ENCODE measurements at regions not wholly inside any gene's neighbourhood (a gene's known extent, or its start where the extent isn't known, plus 50 kb on each side); places are given as distances from the start of the nearest gene placed in this dataset.

GRCh38 chr2:116145031-116145430 lies 1669.5 kb upstream of the DDX18 start:
- no peak overlapping the region for H3K18ac ChIP-seq (ENCODE audit: low read length)
- H3K27me3 ChIP-seq (ENCODE audit: insufficient read depth, low read length): no peaks in the 10 kb centered on the region
- DNase-seq: no peak
- H2BK12ac ChIP-seq (ENCODE audit: low read length): no peak overlapping the region
- no peak overlapping the region for H3K14ac ChIP-seq (ENCODE audit: low read length)
- no peak overlapping the region for H4K8ac ChIP-seq (ENCODE audit: low read depth, low read length)
- no peak overlapping the region for H3K9ac ChIP-seq (ENCODE audit: low read length)
- no peaks in the 10 kb centered on the region for H3K79me1 ChIP-seq (ENCODE audit: low read length)
- no peaks in the 10 kb centered on the region for H3K4me1 ChIP-seq (ENCODE audit: control insufficient read depth in 1 of 2, insufficient read depth in 2 of 2, low read length in 2 of 2)
- H4K12ac ChIP-seq (ENCODE audit: low read depth, low read length): no peak overlapping the region
- H2AFZ ChIP-seq (ENCODE audit: insufficient read depth, low read length, poor library complexity): no peak overlapping the region
- H3K4ac ChIP-seq (ENCODE audit: low read depth, low read length): no peak overlapping the region
- H4K91ac ChIP-seq (ENCODE audit: low read depth, low read length): no peak overlapping the region
- no peak overlapping the region for H3K23ac ChIP-seq (ENCODE audit: low read length)
- no peak overlapping the region for H2BK5ac ChIP-seq (ENCODE audit: low read depth, low read length, poor library complexity)
- no CpG with 5 or more reads among the region's 4 CpGs for WGBS (ENCODE audit: extremely low coverage, insufficient coverage, insufficient read length)
- H3K4me3 ChIP-seq (ENCODE audit: low read depth, low read length): no peak overlapping the region
- no peak overlapping the region for H2BK120ac ChIP-seq (ENCODE audit: insufficient read depth, low read length, poor library complexity)
- H3K36me3 ChIP-seq (ENCODE audit: control insufficient read depth in 1 of 2, insufficient read depth in 2 of 2, low read length in 2 of 2): no peaks in the 10 kb centered on the region
- H3K9me3 ChIP-seq (ENCODE audit: insufficient read depth, low read depth, low read length): no peaks in the 10 kb centered on the region
- no peak overlapping the region for H2AK5ac ChIP-seq (ENCODE audit: low read length)
- no peak overlapping the region for H3K27ac ChIP-seq (ENCODE audit: low read depth, low read length)
- H3K79me2 ChIP-seq (ENCODE audit: control insufficient read depth, insufficient read depth, low read length, poor library complexity): no peaks in the 10 kb centered on the region
- H3K4me2 ChIP-seq (ENCODE audit: low read length): no peak overlapping the region

DNA sequence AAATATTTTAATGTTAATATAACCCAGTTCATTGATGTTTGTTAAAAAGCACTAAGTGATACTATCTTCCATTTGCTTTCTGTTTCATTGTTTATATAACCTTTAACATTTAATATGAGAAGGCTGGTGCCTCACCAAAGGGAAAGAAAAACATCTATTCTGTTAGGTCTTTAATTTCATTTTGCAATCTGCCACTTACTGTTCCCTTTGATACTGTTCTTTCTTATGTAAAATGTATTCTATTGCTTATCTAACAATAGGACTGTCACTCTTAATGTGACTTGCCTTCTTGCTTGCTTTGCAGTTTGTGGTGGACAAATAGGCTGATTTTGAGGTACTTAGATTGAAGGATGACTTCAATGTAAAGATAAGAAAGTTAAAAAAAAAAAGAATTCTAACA lies 1666.1 kb upstream of the DDX18 start:
- no peak overlapping the region for H4K12ac ChIP-seq (ENCODE audit: low read depth, low read length)
- H3K27me3 ChIP-seq (ENCODE audit: insufficient read depth, low read length): no peaks in the 10 kb centered on the region
- H3K9ac ChIP-seq (ENCODE audit: low read length): no peak overlapping the region
- no peak overlapping the region for H4K8ac ChIP-seq (ENCODE audit: low read depth, low read length)
- no peaks in the 10 kb centered on the region for H3K9me3 ChIP-seq (ENCODE audit: insufficient read depth, low read depth, low read length)
- H3K4me2 ChIP-seq (ENCODE audit: low read length): no peak overlapping the region
- H3K27ac ChIP-seq (ENCODE audit: low read depth, low read length): no peak overlapping the region
- no peaks in the 10 kb centered on the region for H3K36me3 ChIP-seq (ENCODE audit: control insufficient read depth in 1 of 2, insufficient read depth in 2 of 2, low read length in 2 of 2)
- H3K14ac ChIP-seq (ENCODE audit: low read length): no peak overlapping the region
- H3K4me3 ChIP-seq (ENCODE audit: low read depth, low read length): no peak overlapping the region
- no peak overlapping the region for H2AK5ac ChIP-seq (ENCODE audit: low read length)
- no peak overlapping the region for H2BK120ac ChIP-seq (ENCODE audit: insufficient read depth, low read length, poor library complexity)
- no peaks in the 10 kb centered on the region for H3K4me1 ChIP-seq (ENCODE audit: control insufficient read depth in 1 of 2, insufficient read depth in 2 of 2, low read length in 2 of 2)
- no peak overlapping the region for H3K4ac ChIP-seq (ENCODE audit: low read depth, low read length)
- H3K79me1 ChIP-seq (ENCODE audit: low read length): no peaks in the 10 kb centered on the region
- H3K18ac ChIP-seq (ENCODE audit: low read length): no peak overlapping the region
- no peak overlapping the region for H3K23ac ChIP-seq (ENCODE audit: low read length)
- H2BK5ac ChIP-seq (ENCODE audit: low read depth, low read length, poor library complexity): no peak overlapping the region
- no peak overlapping the region for H2BK12ac ChIP-seq (ENCODE audit: low read length)
- DNase-seq: no peak
- H2AFZ ChIP-seq (ENCODE audit: insufficient read depth, low read length, poor library complexity): no peak overlapping the region
- H3K79me2 ChIP-seq (ENCODE audit: control insufficient read depth, insufficient read depth, low read length, poor library complexity): no peaks in the 10 kb centered on the region
- no peak overlapping the region for H4K91ac ChIP-seq (ENCODE audit: low read depth, low read length)

- H2BK120ac ChIP-seq (ENCODE audit: insufficient read depth, low read length, poor library complexity): no peak overlapping the region
- no peak overlapping the region for H3K4ac ChIP-seq (ENCODE audit: low read depth, low read length)
- no peak for DNase-seq
- H4K8ac ChIP-seq (ENCODE audit: low read depth, low read length): no peak overlapping the region
- H2AFZ ChIP-seq (ENCODE audit: insufficient read depth, low read length, poor library complexity): no peak overlapping the region
- H2BK12ac ChIP-seq (ENCODE audit: low read length): no peak overlapping the region
- H3K79me2 ChIP-seq (ENCODE audit: control insufficient read depth, insufficient read depth, low read length, poor library complexity): no peaks in the 10 kb centered on the region
- no peaks in the 10 kb centered on the region for H3K36me3 ChIP-seq (ENCODE audit: control insufficient read depth in 1 of 2, insufficient read depth in 2 of 2, low read length in 2 of 2)
- H4K12ac ChIP-seq (ENCODE audit: low read depth, low read length): no peak overlapping the region
- no peak overlapping the region for H3K23ac ChIP-seq (ENCODE audit: low read length)
- no peaks in the 10 kb centered on the region for H3K27me3 ChIP-seq (ENCODE audit: insufficient read depth, low read length)
- H3K4me1 ChIP-seq (ENCODE audit: control insufficient read depth in 1 of 2, insufficient read depth in 2 of 2, low read length in 2 of 2): no peaks in the 10 kb centered on the region
- no peak overlapping the region for H3K9ac ChIP-seq (ENCODE audit: low read length)
- H4K91ac ChIP-seq (ENCODE audit: low read depth, low read length): no peak overlapping the region
- no peaks in the 10 kb centered on the region for H3K79me1 ChIP-seq (ENCODE audit: low read length)
- H3K4me3 ChIP-seq (ENCODE audit: low read depth, low read length): no peak overlapping the region
- H3K4me2 ChIP-seq (ENCODE audit: low read length): no peak overlapping the region
- WGBS (ENCODE audit: extremely low coverage, insufficient coverage, insufficient read length): no CpG with 5 or more reads among the region's 3 CpGs
- H2BK5ac ChIP-seq (ENCODE audit: low read depth, low read length, poor library complexity): no peak overlapping the region
- no peak overlapping the region for H3K14ac ChIP-seq (ENCODE audit: low read length)
- no peak overlapping the region for H2AK5ac ChIP-seq (ENCODE audit: low read length)
- no peak overlapping the region for H3K18ac ChIP-seq (ENCODE audit: low read length)
- H3K27ac ChIP-seq (ENCODE audit: low read depth, low read length): no peak overlapping the region
- no peaks in the 10 kb centered on the region for H3K9me3 ChIP-seq (ENCODE audit: insufficient read depth, low read depth, low read length)
These were observed 1660.8 kb upstream of the DDX18 start for GRCh38 chr2:116153729-116154128.

GRCh38 chr2:116160657-116161056 lies 1653.8 kb upstream of the DDX18 start:
- Histone ChIP-seq H2BK120ac (ENCODE audit: insufficient read depth, low read length, poor library complexity) (no peak overlapping the region), H2AK5ac (ENCODE audit: low read length) (no peak overlapping the region), H3K36me3 (ENCODE audit: control insufficient read depth in 1 of 2, insufficient read depth in 2 of 2, low read length in 2 of 2) (no peaks in the 10 kb centered on the region), H3K27me3 (ENCODE audit: insufficient read depth, low read length) (no peaks in the 10 kb centered on the region), H3K4me1 (ENCODE audit: control insufficient read depth in 1 of 2, insufficient read depth in 2 of 2, low read length in 2 of 2) (no peaks in the 10 kb centered on the region), H3K4ac (ENCODE audit: low read depth, low read length) (no peak overlapping the region), H3K79me2 (ENCODE audit: control insufficient read depth, insufficient read depth, low read length, poor library complexity) (no peaks in the 10 kb centered on the region), H2BK12ac (ENCODE audit: low read length) (no peak overlapping the region), H3K23ac (ENCODE audit: low read length) (no peak overlapping the region), H3K18ac (ENCODE audit: low read length) (no peak overlapping the region), H3K27ac (ENCODE audit: low read depth, low read length) (no peak overlapping the region), H4K91ac (ENCODE audit: low read depth, low read length) (no peak overlapping the region), H3K4me3 (ENCODE audit: low read depth, low read length) (no peak overlapping the region), H2BK5ac (ENCODE audit: low read depth, low read length, poor library complexity) (no peak overlapping the region), H4K8ac (ENCODE audit: low read depth, low read length) (no peak overlapping the region), H4K12ac (ENCODE audit: low read depth, low read length) (no peak overlapping the region), H3K9me3 (ENCODE audit: insufficient read depth, low read depth, low read length) (peaks cover 2% of the 10 kb centered on the region), H2AFZ (ENCODE audit: insufficient read depth, low read length, poor library complexity) (no peak overlapping the region), H3K4me2 (ENCODE audit: low read length) (no peak overlapping the region), H3K79me1 (ENCODE audit: low read length) (no peaks in the 10 kb centered on the region), H3K14ac (ENCODE audit: low read length) (no peak overlapping the region), H3K9ac (ENCODE audit: low read length) (no peak overlapping the region)
- DNase-seq: no peak
- WGBS (ENCODE audit: extremely low coverage, insufficient coverage, insufficient read length): no CpG with 5 or more reads among the region's 5 CpGs

- H3K79me2 ChIP-seq (ENCODE audit: control insufficient read depth, insufficient read depth, low read length, poor library complexity): no peaks in the 10 kb centered on the region
- no peak overlapping the region for H4K8ac ChIP-seq (ENCODE audit: low read depth, low read length)
- no peaks in the 10 kb centered on the region for H3K27me3 ChIP-seq (ENCODE audit: insufficient read depth, low read length)
- no peak overlapping the region for H3K14ac ChIP-seq (ENCODE audit: low read length)
- no CpG with 5 or more reads among the region's 2 CpGs for WGBS (ENCODE audit: extremely low coverage, insufficient coverage, insufficient read length)
- H3K4me3 ChIP-seq (ENCODE audit: low read depth, low read length): no peak overlapping the region
- no peak overlapping the region for H4K12ac ChIP-seq (ENCODE audit: low read depth, low read length)
- no peak overlapping the region for H2BK120ac ChIP-seq (ENCODE audit: insufficient read depth, low read length, poor library complexity)
- no peaks in the 10 kb centered on the region for H3K36me3 ChIP-seq (ENCODE audit: control insufficient read depth in 1 of 2, insufficient read depth in 2 of 2, low read length in 2 of 2)
- H3K9me3 ChIP-seq (ENCODE audit: insufficient read depth, low read depth, low read length): peaks cover 2% of the 10 kb centered on the region
- H3K9ac ChIP-seq (ENCODE audit: low read length): no peak overlapping the region
- no peak overlapping the region for H3K4ac ChIP-seq (ENCODE audit: low read depth, low read length)
- H4K91ac ChIP-seq (ENCODE audit: low read depth, low read length): no peak overlapping the region
- no peak overlapping the region for H2BK12ac ChIP-seq (ENCODE audit: low read length)
- no peak overlapping the region for H2BK5ac ChIP-seq (ENCODE audit: low read depth, low read length, poor library complexity)
- no peak overlapping the region for H2AK5ac ChIP-seq (ENCODE audit: low read length)
- no peak overlapping the region for H2AFZ ChIP-seq (ENCODE audit: insufficient read depth, low read length, poor library complexity)
- H3K79me1 ChIP-seq (ENCODE audit: low read length): no peaks in the 10 kb centered on the region
- H3K4me1 ChIP-seq (ENCODE audit: control insufficient read depth in 1 of 2, insufficient read depth in 2 of 2, low read length in 2 of 2): no peaks in the 10 kb centered on the region
- no peak for DNase-seq
- H3K27ac ChIP-seq (ENCODE audit: low read depth, low read length): no peak overlapping the region
- no peak overlapping the region for H3K18ac ChIP-seq (ENCODE audit: low read length)
- no peak overlapping the region for H3K23ac ChIP-seq (ENCODE audit: low read length)
- H3K4me2 ChIP-seq (ENCODE audit: low read length): no peak overlapping the region
These were observed 1652.1 kb upstream of the DDX18 start for GRCh38 chr2:116162395-116162794.

Data from trophoblast cell (in vitro differentiated cells and primary cell).